Trophoblast cell (in vitro differentiated cells and primary cell): ENCODE measurements at regions not wholly inside any gene's neighbourhood (a gene's known extent, or its start where the extent isn't known, plus 50 kb on each side); places are given as distances from the start of the nearest gene placed in this dataset.
A peak's percentile ranks its signal among the peaks of the same experiment; 100 is the strongest.

ENCODE experiments used
- DNase-seq, 2 donors: peaks; one replicate each; pipeline ENCODE4 v3.0.0-alpha.2; 2016
- H2AFZ ChIP-seq: 2 replicates; pipeline ENCODE4 v1.6.1; 2013; ENCODE audit warnings: low read length, moderate library complexity, mild to moderate bottlenecking; ENCODE audit not compliant: insufficient read depth, poor library complexity
- H2AK5ac ChIP-seq: 2 replicates; pipeline ENCODE4 v1.6.1; 2013; ENCODE audit warnings: mild to moderate bottlenecking, low read length
- H2BK120ac ChIP-seq: 2 replicates; pipeline ENCODE4 v1.6.1; 2013; ENCODE audit warnings: low read length, mild to moderate bottlenecking, moderate library complexity; ENCODE audit not compliant: insufficient read depth, poor library complexity
- H2BK12ac ChIP-seq: 2 replicates; pipeline ENCODE4 v1.6.1; 2013; ENCODE audit warnings: mild to moderate bottlenecking, low read length, moderate library complexity
- H2BK5ac ChIP-seq: 2 replicates; pipeline ENCODE4 v1.6.1; 2013; ENCODE audit warnings: low read length, low read depth, moderate library complexity, mild to moderate bottlenecking; ENCODE audit not compliant: poor library complexity
- H3K14ac ChIP-seq: 2 replicates; pipeline ENCODE4 v1.6.1; 2013; ENCODE audit warnings: mild to moderate bottlenecking, low read length
- H3K18ac ChIP-seq: 2 replicates; pipeline ENCODE4 v1.6.1; 2013; ENCODE audit warnings: mild to moderate bottlenecking, low read length
- H3K23ac ChIP-seq: 2 replicates; pipeline ENCODE4 v1.6.1; 2013; ENCODE audit warnings: low read length
- H3K27ac ChIP-seq: 2 replicates; pipeline ENCODE4 v1.5.1; 2013; ENCODE audit warnings: low read depth, mild to moderate bottlenecking, inconsistent platforms, low read length, moderate library complexity
- H3K27me3 ChIP-seq: 2 replicates; pipeline ENCODE4 v1.6.1; 2013; ENCODE audit warnings: inconsistent platforms, mild to moderate bottlenecking, low read length, moderate library complexity; ENCODE audit not compliant: insufficient read depth
- H3K36me3 ChIP-seq, 2 experiments: 1 replicate in 1 of 2; 2 replicates in 1 of 2; pipeline ENCODE4 v1.6.1; 2013; ENCODE audit warnings: low read length in 2 of 2, mild to moderate bottlenecking in 2 of 2, moderate library complexity in 1 of 2; ENCODE audit not compliant: insufficient read depth in 2 of 2, control insufficient read depth in 1 of 2
- H3K4ac ChIP-seq: 2 replicates; pipeline ENCODE4 v1.6.1; 2013; ENCODE audit warnings: low read depth, mild to moderate bottlenecking, low read length, moderate library complexity
- H3K4me1 ChIP-seq, 2 experiments: 1 replicate in 1 of 2; 2 replicates in 1 of 2; pipeline ENCODE4 v1.6.1; 2013; ENCODE audit warnings: low read length in 2 of 2, mild to moderate bottlenecking in 2 of 2, moderate library complexity in 1 of 2; ENCODE audit not compliant: insufficient read depth in 2 of 2, control insufficient read depth in 1 of 2
- H3K4me2 ChIP-seq: 2 replicates; pipeline ENCODE4 v1.6.1; 2013; ENCODE audit warnings: inconsistent platforms, mild to moderate bottlenecking, low read length, moderate library complexity
- H3K4me3 ChIP-seq: 2 replicates; pipeline ENCODE4 v1.5.1; 2013; ENCODE audit warnings: mild to moderate bottlenecking, low read depth, low read length, inconsistent platforms
- H3K79me1 ChIP-seq: one replicate; pipeline ENCODE4 v1.6.1; 2013; ENCODE audit warnings: low read length
- H3K79me2 ChIP-seq: 2 replicates; pipeline ENCODE4 v1.6.1; 2013; ENCODE audit warnings: low read length, mild to moderate bottlenecking; ENCODE audit not compliant: control insufficient read depth, insufficient read depth, poor library complexity
- H3K9ac ChIP-seq: 2 replicates; pipeline ENCODE4 v1.6.1; 2013; ENCODE audit warnings: mild to moderate bottlenecking, low read length
- H3K9me3 ChIP-seq: 2 replicates; pipeline ENCODE4 v1.6.1; 2013; ENCODE audit warnings: low read depth, mild to moderate bottlenecking, control low read depth, inconsistent platforms, low read length; ENCODE audit not compliant: insufficient read depth
- H4K12ac ChIP-seq: 2 replicates; pipeline ENCODE4 v1.6.1; 2013; ENCODE audit warnings: low read depth, mild to moderate bottlenecking, low read length, moderate library complexity
- H4K8ac ChIP-seq: 2 replicates; pipeline ENCODE4 v1.6.1; 2013; ENCODE audit warnings: low read depth, mild to moderate bottlenecking, low read length, moderate library complexity
- H4K91ac ChIP-seq: one replicate; pipeline ENCODE4 v1.6.1; 2013; ENCODE audit warnings: low read depth, mild to moderate bottlenecking, low read length, moderate library complexity
- WGBS: extraction: QIAGEN DNeasy Blood & Tissue Kit; methylation state at CpG from one replicate; pipeline ENCODE4 v1.1.7; 2013; ENCODE audit warnings: missing lambda C conversion rate; ENCODE audit not compliant: insufficient read length, insufficient coverage; ENCODE audit errors: extremely low coverage; 5-methylcytosine and 5-hydroxymethylcytosine counted together

GRCh38 chr4:71209161-71209560, 129.7 kb upstream of the SLC4A4 start:
- H3K14ac ChIP-seq, result no peak overlapping the region
- no peak overlapping the region for H3K23ac ChIP-seq
- no peak overlapping the region for H4K12ac ChIP-seq
- no peaks in the 10 kb centered on the region for H3K27me3 ChIP-seq
- H2AFZ ChIP-seq, result no peak overlapping the region
- no peak overlapping the region for H4K8ac ChIP-seq
- no peak overlapping the region for H3K18ac ChIP-seq
- H2BK120ac ChIP-seq, result no peak overlapping the region
- H3K4me1 ChIP-seq, result peaks cover 6 to 7% of the 10 kb centered on the region in 2 experiments
- H2BK5ac ChIP-seq, result no peak overlapping the region
- DNase-seq, result peak; percentile 25 to 66
- H2AK5ac ChIP-seq, result no peak overlapping the region
- no peak overlapping the region for H3K4me3 ChIP-seq
- H4K91ac ChIP-seq, result no peak overlapping the region
- H2BK12ac ChIP-seq, result no peak overlapping the region
- no peaks in the 10 kb centered on the region for H3K36me3 ChIP-seq
- H3K9ac ChIP-seq, result no peak overlapping the region
- no peak overlapping the region for H3K4ac ChIP-seq
- H3K4me2 ChIP-seq, result no peak overlapping the region
- no peaks in the 10 kb centered on the region for H3K79me2 ChIP-seq
- no peaks in the 10 kb centered on the region for H3K9me3 ChIP-seq
- H3K27ac ChIP-seq, result no peak overlapping the region
- no peaks in the 10 kb centered on the region for H3K79me1 ChIP-seq

- Histone ChIP-seq H3K23ac (no peak overlapping the region), H2BK120ac (no peak overlapping the region), H3K18ac (no peak overlapping the region), H4K8ac (no peak overlapping the region), H2BK12ac (no peak overlapping the region), H3K4me3 (no peak overlapping the region), H3K4me1 (peaks cover 6% of the 10 kb centered on the region in 2 experiments), H4K12ac (no peak overlapping the region), H3K4me2 (no peak overlapping the region), H3K79me1 (no peaks in the 10 kb centered on the region), H3K9ac (no peak overlapping the region), H3K79me2 (no peaks in the 10 kb centered on the region), H3K14ac (no peak overlapping the region), H2AFZ (no peak overlapping the region), H3K27ac (no peak overlapping the region), H2BK5ac (no peak overlapping the region), H3K27me3 (no peaks in the 10 kb centered on the region), H2AK5ac (no peak overlapping the region), H3K36me3 (no peaks in the 10 kb centered on the region), H4K91ac (no peak overlapping the region), H3K9me3 (no peaks in the 10 kb centered on the region), H3K4ac (no peak overlapping the region)
- WGBS, result no CpG with 5 or more reads among the region's 3 CpGs
- DNase-seq, result peak in 1 of 2 donors; percentile 50
These were observed 128.0 kb upstream of the SLC4A4 start for GRCh38 chr4:71210823-71211222.

GRCh38 chr4:71211748-71212147, 127.1 kb upstream of the SLC4A4 start:
- Histone ChIP-seq H3K79me2 (no peaks in the 10 kb centered on the region), H3K79me1 (no peaks in the 10 kb centered on the region), H3K27me3 (no peaks in the 10 kb centered on the region), H2AFZ (no peak overlapping the region), H3K4me1 (peaks cover 6% of the 10 kb centered on the region in 2 experiments), H3K14ac (no peak overlapping the region), H4K8ac (no peak overlapping the region), H2BK12ac (no peak overlapping the region), H3K9me3 (no peaks in the 10 kb centered on the region), H3K4me3 (no peak overlapping the region), H4K12ac (no peak overlapping the region), H3K36me3 (no peaks in the 10 kb centered on the region), H2AK5ac (no peak overlapping the region), H3K23ac (no peak overlapping the region), H3K4me2 (no peak overlapping the region), H4K91ac (no peak overlapping the region), H3K18ac (no peak overlapping the region), H3K4ac (no peak overlapping the region), H2BK5ac (no peak overlapping the region), H3K27ac (peak overlapping the region; percentile 21), H3K9ac (no peak overlapping the region), H2BK120ac (no peak overlapping the region)
- WGBS, result no CpG with 5 or more reads among the region's 3 CpGs
- DNase-seq, result no peak

GRCh38 chr4:71212216-71212615, 126.6 kb upstream of the SLC4A4 start:
- no peak overlapping the region for H3K27ac ChIP-seq
- no peak overlapping the region for H3K9ac ChIP-seq
- no peak overlapping the region for H3K23ac ChIP-seq
- H2BK5ac ChIP-seq, result no peak overlapping the region
- no peak overlapping the region for H3K4me3 ChIP-seq
- H3K79me1 ChIP-seq, result no peaks in the 10 kb centered on the region
- no peak overlapping the region for H3K18ac ChIP-seq
- H3K4me2 ChIP-seq, result no peak overlapping the region
- DNase-seq, result no peak
- no peak overlapping the region for H4K8ac ChIP-seq
- no peak overlapping the region for H2AK5ac ChIP-seq
- H3K79me2 ChIP-seq, result no peaks in the 10 kb centered on the region
- WGBS, result no CpG with 5 or more reads among the region's 1 CpG
- no peak overlapping the region for H3K4ac ChIP-seq
- H2BK12ac ChIP-seq, result no peak overlapping the region
- H4K12ac ChIP-seq, result no peak overlapping the region
- H2AFZ ChIP-seq, result no peak overlapping the region
- no peak overlapping the region for H4K91ac ChIP-seq
- H3K27me3 ChIP-seq, result no peaks in the 10 kb centered on the region
- H3K9me3 ChIP-seq, result no peaks in the 10 kb centered on the region
- peaks cover 6% of the 10 kb centered on the region in 2 experiments for H3K4me1 ChIP-seq
- no peak overlapping the region for H2BK120ac ChIP-seq
- H3K36me3 ChIP-seq, result no peaks in the 10 kb centered on the region
- H3K14ac ChIP-seq, result no peak overlapping the region
